ENCODE measurements at regions not wholly inside any gene's neighbourhood (a gene's known extent, or its start where the extent isn't known, plus 50 kb on each side); places are given as distances from the start of the nearest gene placed in this dataset.

GRCh38 chr5:159668556-159668955 lies 247.7 kb upstream of the ADRA1B start:
- WGBS, 2 donors, result 73 to 76% methylated on average over 3 of the region's 3 CpGs

GRCh38 chr5:159669559-159669958 lies 246.7 kb upstream of the ADRA1B start:
- DNase-seq (no peak), ATAC-seq (ENCODE audit: insufficient read depth, low FRiP score) (no peak)
- no peak for TF ChIP-seq CTCF (IDR thresholded peaks at IDR 0.05; ENCODE audit: control extremely low read depth, extremely low read depth)
- Histone ChIP-seq H3K4me1 (ENCODE audit: control insufficient read depth in 5 of 5, insufficient read depth in 5 of 5, low read length in 5 of 5) (no peaks in the 10 kb centered on the region), H3K9ac (ENCODE audit: insufficient read depth in 1 of 2, low read length in 2 of 2) (no peak overlapping the region), H3K4me3 (no peak overlapping the region), H3K27me3 (ENCODE audit: control insufficient read depth in 3 of 3, insufficient read depth in 3 of 3, low read length in 2 of 3) (no peaks in the 10 kb centered on the region), H3K36me3 (ENCODE audit: control insufficient read depth in 4 of 4, insufficient read depth in 4 of 4, low read length in 4 of 4) (no peaks in the 10 kb centered on the region), H3K9me3 (ENCODE audit: control insufficient read depth in 4 of 4, insufficient read depth in 3 of 4, low read length in 3 of 4) (peaks cover 0 to 6% (median 0%) of the 10 kb centered on the region in 4 donors), H3K27ac (ENCODE audit: low read depth in 1 of 2, low read length in 1 of 2) (no peak overlapping the region)
- WGBS, 2 donors, result 71 to 74% methylated on average over 4 of the region's 4 CpGs

More at GRCh38 chr5:159668556-159668955, 247.7 kb upstream of the ADRA1B start:
- DNase-seq (no peak), ATAC-seq (ENCODE audit: insufficient read depth, low FRiP score) (no peak)
- no peak for TF ChIP-seq CTCF (IDR thresholded peaks at IDR 0.05; ENCODE audit: control extremely low read depth, extremely low read depth)
- Histone ChIP-seq H3K27ac (ENCODE audit: low read depth in 1 of 2, low read length in 1 of 2) (no peak overlapping the region), H3K36me3 (ENCODE audit: control insufficient read depth in 4 of 4, insufficient read depth in 4 of 4, low read length in 4 of 4) (no peaks in the 10 kb centered on the region), H3K4me1 (ENCODE audit: control insufficient read depth in 5 of 5, insufficient read depth in 5 of 5, low read length in 5 of 5) (no peaks in the 10 kb centered on the region), H3K9ac (ENCODE audit: insufficient read depth in 1 of 2, low read length in 2 of 2) (no peak overlapping the region), H3K9me3 (ENCODE audit: control insufficient read depth in 4 of 4, insufficient read depth in 3 of 4, low read length in 3 of 4) (peaks cover 0 to 6% (median 0%) of the 10 kb centered on the region in 4 donors), H3K27me3 (ENCODE audit: control insufficient read depth in 3 of 3, insufficient read depth in 3 of 3, low read length in 2 of 3) (no peaks in the 10 kb centered on the region), H3K4me3 (no peak overlapping the region)

- peaks cover 0 to 8% (median 0%) of the 10 kb centered on the region in 4 donors for H3K9me3 ChIP-seq (ENCODE audit: control insufficient read depth in 4 of 4, insufficient read depth in 3 of 4, low read length in 3 of 4)
- ATAC-seq (ENCODE audit: insufficient read depth, low FRiP score), result no peak
- H3K4me3 ChIP-seq, result no peak overlapping the region
- H3K27ac ChIP-seq (ENCODE audit: low read depth in 1 of 2, low read length in 1 of 2), result no peak overlapping the region
- no peaks in the 10 kb centered on the region for H3K4me1 ChIP-seq (ENCODE audit: control insufficient read depth in 5 of 5, insufficient read depth in 5 of 5, low read length in 5 of 5)
- H3K36me3 ChIP-seq (ENCODE audit: control insufficient read depth in 4 of 4, insufficient read depth in 4 of 4, low read length in 4 of 4), result no peaks in the 10 kb centered on the region
- H3K27me3 ChIP-seq (ENCODE audit: control insufficient read depth in 3 of 3, insufficient read depth in 3 of 3, low read length in 2 of 3), result no peaks in the 10 kb centered on the region
- TF ChIP-seq CTCF (IDR thresholded peaks at IDR 0.05; ENCODE audit: control extremely low read depth, extremely low read depth), result no peak
- no peak overlapping the region for H3K9ac ChIP-seq (ENCODE audit: insufficient read depth in 1 of 2, low read length in 2 of 2)
- no peak for DNase-seq
These were observed 244.4 kb upstream of the ADRA1B start for GRCh38 chr5:159671886-159672285.

GRCh38 chr5:159673538-159673937 lies 242.7 kb upstream of the ADRA1B start:
- no peaks in the 10 kb centered on the region for H3K4me1 ChIP-seq (ENCODE audit: control insufficient read depth in 5 of 5, insufficient read depth in 5 of 5, low read length in 5 of 5)
- H3K4me3 ChIP-seq, result no peak overlapping the region
- no peak overlapping the region for H3K9ac ChIP-seq (ENCODE audit: insufficient read depth in 1 of 2, low read length in 2 of 2)
- no peak for ATAC-seq (ENCODE audit: insufficient read depth, low FRiP score)
- WGBS, 2 donors, result 88 to 94% methylated on average over 2 of the region's 2 CpGs
- H3K27me3 ChIP-seq (ENCODE audit: control insufficient read depth in 3 of 3, insufficient read depth in 3 of 3, low read length in 2 of 3), result no peaks in the 10 kb centered on the region
- peaks cover 0 to 8% (median 0%) of the 10 kb centered on the region in 4 donors for H3K9me3 ChIP-seq (ENCODE audit: control insufficient read depth in 4 of 4, insufficient read depth in 3 of 4, low read length in 3 of 4)
- H3K27ac ChIP-seq (ENCODE audit: low read depth in 1 of 2, low read length in 1 of 2), result no peak overlapping the region
- no peaks in the 10 kb centered on the region for H3K36me3 ChIP-seq (ENCODE audit: control insufficient read depth in 4 of 4, insufficient read depth in 4 of 4, low read length in 4 of 4)
- no peak for DNase-seq
- no peak for TF ChIP-seq CTCF (IDR thresholded peaks at IDR 0.05; ENCODE audit: control extremely low read depth, extremely low read depth)
